ENCODE measurements at regions not wholly inside any gene's neighbourhood (a gene's known extent, or its start where the extent isn't known, plus 50 kb on each side); places are given as distances from the start of the nearest gene placed in this dataset.

DNA sequence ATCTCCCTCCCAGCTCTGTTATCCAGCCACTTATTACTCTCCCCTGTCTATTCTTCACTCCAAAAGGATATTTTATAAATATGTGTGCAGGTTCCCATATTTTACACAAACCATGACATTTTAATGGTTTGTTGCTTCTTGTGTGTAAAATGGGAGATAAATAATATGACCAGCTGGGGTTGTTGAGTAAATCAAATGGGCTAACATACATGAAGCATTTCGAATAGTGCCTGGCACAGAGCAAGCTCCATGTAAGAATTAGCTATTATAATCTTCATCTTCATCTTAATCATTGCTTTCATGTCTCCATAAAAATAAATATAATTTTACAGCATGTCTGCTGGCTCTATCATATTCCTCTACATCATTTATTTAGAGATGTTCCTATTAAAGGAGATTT is 283.1 kb downstream of the RAD51AP2 start:
- no peak for TF ChIP-seq POLR2A (IDR thresholded peaks at IDR 0.05; ENCODE audit: low read depth, low read length)
- no peak for TF ChIP-seq POLR2AphosphoS5 (IDR thresholded peaks at IDR 0.05; ENCODE audit: low read depth, low read length)

All from GM12892 (cell line).